Left lung (tissue), 4 donors: ENCODE measurements at regions not wholly inside any gene's neighbourhood (a gene's known extent, or its start where the extent isn't known, plus 50 kb on each side); places are given as distances from the start of the nearest gene placed in this dataset.

Experiments
- ATAC-seq: fragments of 200-7000 bp; cut with Tn5 transposase; one replicate; pipeline ENCODE4 v1.9.1; 2020; ENCODE audit warnings: moderate library complexity
- DNase-seq, 4 donors: peaks; one replicate each; pipeline ENCODE4 v3.0.0-alpha.2; 2013 to 2020
- H3K27ac ChIP-seq, 2 donors: fragments of 200-600 bp; sonication (generic) in 1 of 2; one replicate each; pipeline versions ENCODE4 v1.5.0 to v1.8.0; 2020 to 2021
- H3K27me3 ChIP-seq, 2 donors: fragments of 200-600 bp; sonication (generic) in 1 of 2; one replicate each; pipeline versions ENCODE4 v1.5.0 to v1.8.0; 2020 to 2021
- H3K36me3 ChIP-seq, 2 donors: fragments of 200-600 bp; sonication (generic) in 1 of 2; one replicate each; pipeline versions ENCODE4 v1.5.0 to v1.8.0; 2020 to 2021
- H3K4me1 ChIP-seq, 2 donors: fragments of 200-600 bp; one replicate each; pipeline ENCODE4 v1.8.0; 2021
- H3K4me3 ChIP-seq, 2 donors: fragments of 200-600 bp; sonication (generic) in 1 of 2; one replicate each; pipeline versions ENCODE4 v1.5.0 to v1.8.0; 2020 to 2021; ENCODE audit warnings: mild to moderate bottlenecking in 1 of 2
- H3K9me3 ChIP-seq, 2 donors: fragments of 200-600 bp; sonication (generic) in 1 of 2; one replicate each; pipeline versions ENCODE4 v1.5.0 to v1.8.0; 2020 to 2021
- intact Hi-C, 2 donors: fragments of 100-400 bp; cut with DNase I; formaldehyde crosslinking; loops; one replicate each; pipeline versions ENCODE4 v1.11.2 to v1.14.2; 2022
- TF ChIP-seq, protein P1 (sequence below), 2 donors: fragments of 200-600 bp; sonication (generic) in 1 of 2; IDR thresholded peaks; one replicate each; pipeline versions ENCODE4 v1.5.0 to v1.8.0; 2021; ENCODE audit warnings: antibody characterized with exemption in 2 of 2
- donor health status: DM: no; HTN: yes; CAD: no.
- donor health status: DM: no; HTN: no; CAD: no.

DNA sequence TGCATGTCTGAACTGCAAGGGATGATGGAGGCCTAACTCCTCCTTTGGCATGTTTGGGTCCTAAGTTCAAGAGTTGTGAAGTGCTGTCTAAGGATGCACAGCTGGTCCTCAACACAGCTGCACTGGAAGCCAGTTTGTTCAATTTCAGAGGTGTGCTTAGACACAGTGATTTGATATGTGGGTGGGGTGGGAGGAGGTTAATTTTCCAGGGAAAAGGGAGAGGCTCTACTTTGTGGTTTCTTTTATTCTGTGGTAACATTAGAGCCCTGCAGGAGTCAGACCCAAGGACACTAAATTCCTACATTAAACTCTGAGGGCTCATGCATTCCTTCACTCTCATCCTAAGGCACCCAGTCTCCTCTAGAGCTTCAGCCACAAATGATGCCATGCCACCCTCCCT, 188.4 kb upstream of the MAST4 start:
- H3K4me3 ChIP-seq = no peak overlapping the region
- ATAC-seq (no peak), DNase-seq (no peak)
- H3K27me3 ChIP-seq = no peaks in the 10 kb centered on the region
- TF ChIP-seq, protein P1, sequence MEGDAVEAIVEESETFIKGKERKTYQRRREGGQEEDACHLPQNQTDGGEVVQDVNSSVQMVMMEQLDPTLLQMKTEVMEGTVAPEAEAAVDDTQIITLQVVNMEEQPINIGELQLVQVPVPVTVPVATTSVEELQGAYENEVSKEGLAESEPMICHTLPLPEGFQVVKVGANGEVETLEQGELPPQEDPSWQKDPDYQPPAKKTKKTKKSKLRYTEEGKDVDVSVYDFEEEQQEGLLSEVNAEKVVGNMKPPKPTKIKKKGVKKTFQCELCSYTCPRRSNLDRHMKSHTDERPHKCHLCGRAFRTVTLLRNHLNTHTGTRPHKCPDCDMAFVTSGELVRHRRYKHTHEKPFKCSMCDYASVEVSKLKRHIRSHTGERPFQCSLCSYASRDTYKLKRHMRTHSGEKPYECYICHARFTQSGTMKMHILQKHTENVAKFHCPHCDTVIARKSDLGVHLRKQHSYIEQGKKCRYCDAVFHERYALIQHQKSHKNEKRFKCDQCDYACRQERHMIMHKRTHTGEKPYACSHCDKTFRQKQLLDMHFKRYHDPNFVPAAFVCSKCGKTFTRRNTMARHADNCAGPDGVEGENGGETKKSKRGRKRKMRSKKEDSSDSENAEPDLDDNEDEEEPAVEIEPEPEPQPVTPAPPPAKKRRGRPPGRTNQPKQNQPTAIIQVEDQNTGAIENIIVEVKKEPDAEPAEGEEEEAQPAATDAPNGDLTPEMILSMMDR (IDR thresholded peaks at IDR 0.05) = no peak
- no peak overlapping the region for H3K27ac ChIP-seq
- H3K9me3 ChIP-seq = no peaks in the 10 kb centered on the region
- intact Hi-C loops = no loop called here
- H3K36me3 ChIP-seq = no peaks in the 10 kb centered on the region
- H3K4me1 ChIP-seq = no peaks in the 10 kb centered on the region

DNA sequence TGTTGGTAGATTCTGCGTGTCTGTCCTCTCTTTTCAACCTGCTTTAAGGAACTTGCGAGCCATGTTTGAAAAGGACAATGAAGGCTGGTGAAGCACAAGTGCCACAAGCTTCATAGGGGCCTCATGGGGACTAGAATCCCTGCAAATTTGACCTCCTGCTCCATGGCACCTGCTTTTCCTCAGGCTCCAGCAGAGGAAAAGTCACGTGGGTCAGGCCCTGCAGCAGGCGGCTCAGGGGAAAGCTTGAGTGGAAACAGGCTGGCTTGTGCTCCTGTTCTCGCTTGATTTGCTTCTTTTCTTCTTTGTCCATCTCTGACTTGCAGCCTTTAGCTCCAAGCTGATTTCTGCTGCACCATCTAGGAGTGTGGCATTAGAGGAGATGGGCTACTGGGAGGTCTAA, 187.6 kb upstream of the MAST4 start:
- intact Hi-C loops = no loop called here
- TF ChIP-seq, protein P1 (IDR thresholded peaks at IDR 0.05) = no peak
- ATAC-seq = no peak

DNA sequence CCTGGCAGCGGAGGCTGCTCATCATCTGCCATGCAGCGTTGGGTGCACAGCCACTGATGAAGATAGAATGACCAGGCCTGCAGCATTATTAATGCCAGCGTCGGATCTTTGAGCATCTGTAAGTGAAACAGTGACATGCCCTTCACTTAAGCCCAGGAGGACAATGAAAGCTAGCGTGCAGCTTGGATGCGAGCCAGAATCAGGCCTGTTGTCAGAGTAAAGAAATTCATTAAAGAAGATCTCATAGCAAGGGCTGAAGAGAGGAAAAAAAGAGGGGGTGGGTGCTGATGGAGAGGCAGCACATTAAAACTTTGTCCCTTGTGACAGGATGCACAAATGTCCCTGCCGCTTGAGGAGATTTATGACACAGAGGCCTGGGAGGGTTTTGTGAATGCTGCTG, 186.1 kb upstream of the MAST4 start:
- H3K27ac ChIP-seq = no peak overlapping the region
- no peaks in the 10 kb centered on the region for H3K27me3 ChIP-seq
- ATAC-seq (no peak), DNase-seq (no peak)
- intact Hi-C loops = no loop called here
- no peaks in the 10 kb centered on the region for H3K9me3 ChIP-seq
- no peak overlapping the region for H3K4me3 ChIP-seq
- TF ChIP-seq, protein P1 (IDR thresholded peaks at IDR 0.05) = no peak
- H3K36me3 ChIP-seq = no peaks in the 10 kb centered on the region
- no peaks in the 10 kb centered on the region for H3K4me1 ChIP-seq

More for the DNA sequence above, 187.6 kb upstream of the MAST4 start:
- Histone ChIP-seq H3K9me3 (no peaks in the 10 kb centered on the region), H3K4me3 (no peak overlapping the region), H3K36me3 (no peaks in the 10 kb centered on the region), H3K27me3 (no peaks in the 10 kb centered on the region), H3K27ac (no peak overlapping the region), H3K4me1 (no peaks in the 10 kb centered on the region)
- DNase-seq = no peak

DNA sequence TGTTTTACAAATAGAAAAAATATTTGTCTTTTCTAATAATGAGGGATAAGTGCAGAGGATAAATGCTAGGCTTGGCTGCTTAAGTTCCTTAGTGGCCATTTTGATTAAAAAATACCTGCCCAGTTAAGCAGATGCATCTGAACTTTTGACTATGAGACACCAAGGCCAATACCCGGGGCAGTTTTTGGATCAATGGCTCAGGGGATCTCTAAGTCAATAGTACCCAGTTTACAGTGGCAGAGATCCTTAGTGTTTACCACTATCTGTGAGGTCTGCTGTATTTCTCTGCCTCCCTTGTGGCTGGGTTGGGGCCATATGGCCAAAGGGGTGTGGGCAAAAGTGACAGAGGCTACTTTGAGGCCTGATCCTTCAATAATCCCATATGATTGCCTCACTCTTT, 184.5 kb upstream of the MAST4 start:
- Histone ChIP-seq H3K4me3 (no peak overlapping the region), H3K27ac (no peak overlapping the region), H3K36me3 (no peaks in the 10 kb centered on the region), H3K27me3 (no peaks in the 10 kb centered on the region), H3K9me3 (no peaks in the 10 kb centered on the region), H3K4me1 (no peaks in the 10 kb centered on the region)
- DNase-seq (no peak), ATAC-seq (no peak)
- TF ChIP-seq, protein P1 (IDR thresholded peaks at IDR 0.05) = no peak
- intact Hi-C loops = no loop called here

DNA sequence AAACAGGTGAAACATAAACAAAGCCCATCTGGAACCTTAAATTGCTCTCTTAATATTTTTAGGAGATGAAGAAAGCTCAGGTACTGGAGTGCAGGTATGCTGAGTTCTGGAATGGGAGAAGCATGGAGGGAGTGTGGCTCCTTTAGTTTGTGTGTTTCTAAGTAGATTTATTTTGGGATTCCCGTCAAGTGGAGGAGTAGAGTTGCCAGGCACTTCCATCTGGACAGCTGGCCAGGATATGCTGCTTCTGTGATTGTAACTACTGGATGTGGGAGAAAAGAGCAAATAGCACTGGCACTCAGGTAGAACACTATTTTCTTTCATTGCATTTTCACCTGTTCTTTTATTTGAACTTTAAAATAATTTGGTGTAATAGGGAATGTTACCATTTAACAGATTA, 182.3 kb upstream of the MAST4 start:
- intact Hi-C loops = no loop called here
- no peaks in the 10 kb centered on the region for H3K4me1 ChIP-seq
- ATAC-seq (no peak), DNase-seq (no peak)
- H3K9me3 ChIP-seq = no peaks in the 10 kb centered on the region
- TF ChIP-seq, protein P1 (IDR thresholded peaks at IDR 0.05) = no peak
- H3K27me3 ChIP-seq = no peaks in the 10 kb centered on the region
- H3K27ac ChIP-seq = no peak overlapping the region
- H3K4me3 ChIP-seq = no peak overlapping the region
- H3K36me3 ChIP-seq = no peaks in the 10 kb centered on the region
